NCI-H2171 (cell line): ENCODE measurements at regions not wholly inside any gene's neighbourhood (a gene's known extent, or its start where the extent isn't known, plus 50 kb on each side); places are given as distances from the start of the nearest gene placed in this dataset.

ENCODE experiments used
- DNase-seq: peaks from one replicate; lab custom pipeline; 2025; lab: John Stamatoyannopoulos, UW

- DNase-seq: no peak
These were observed 63.6 kb upstream of the LY86 start for GRCh38 chr6:6524951-6525350.

GRCh38 chr6:6525933-6526332, 62.6 kb upstream of the LY86 start:
- no peak for DNase-seq

- DNase-seq: no peak
These were observed 59.2 kb upstream of the LY86 start for GRCh38 chr6:6529275-6529674.

- DNase-seq: no peak
These were observed 55.3 kb upstream of the LY86 start for GRCh38 chr6:6533176-6533575.

GRCh38 chr6:6534399-6534798, 54.1 kb upstream of the LY86 start:
- no peak for DNase-seq

GRCh38 chr6:6537488-6538260, 50.8 kb upstream of the LY86 start:
- DNase-seq: no peak

- DNase-seq: no peak
These were observed 50.3 kb upstream of the LY86 start for GRCh38 chr6:6538261-6538660.
